ENCODE measurements at regions not wholly inside any gene's neighbourhood (a gene's known extent, or its start where the extent isn't known, plus 50 kb on each side); places are given as distances from the start of the nearest gene placed in this dataset.
A peak's percentile ranks its signal among the peaks of the same experiment; 100 is the strongest.

- DNase-seq, result no peak
Observed at GRCh38 chr2:236941551-236941950, 144.1 kb upstream of the COPS8 start.

GRCh38 chr2:236942554-236942953 is 143.1 kb upstream of the COPS8 start:
- DNase-seq, result no peak

GRCh38 chr2:236943068-236943467 is 142.6 kb upstream of the COPS8 start:
- no peak for DNase-seq

GRCh38 chr2:236943841-236944513 is 141.7 kb upstream of the COPS8 start:
- no peak for DNase-seq

GRCh38 chr2:236944561-236944960 is 141.1 kb upstream of the COPS8 start:
- no peak for DNase-seq

GRCh38 chr2:236945431-236946016 is 140.2 kb upstream of the COPS8 start:
- DNase-seq, result no peak

- no peak for DNase-seq
Observed at GRCh38 chr2:236946871-236947270, 138.8 kb upstream of the COPS8 start.

GRCh38 chr2:236947294-236947693 is 138.4 kb upstream of the COPS8 start:
- DNase-seq, result no peak

GRCh38 chr2:236947896-236948295 is 137.8 kb upstream of the COPS8 start:
- no peak for DNase-seq

- DNase-seq, result no peak
Observed at GRCh38 chr2:236949089-236949905, 136.4 kb upstream of the COPS8 start.

- DNase-seq, result no peak
Observed at GRCh38 chr2:236951830-236952475, 133.7 kb upstream of the COPS8 start.

GRCh38 chr2:236954641-236955040 is 131.0 kb upstream of the COPS8 start:
- no peak for DNase-seq

- DNase-seq, result no peak
Observed at GRCh38 chr2:236955521-236956030, 130.1 kb upstream of the COPS8 start.

GRCh38 chr2:236956031-236956618 is 129.6 kb upstream of the COPS8 start:
- DNase-seq, result no peak

GRCh38 chr2:236956641-236957040 is 129.0 kb upstream of the COPS8 start:
- DNase-seq, result no peak

GRCh38 chr2:236959036-236959435 is 126.7 kb upstream of the COPS8 start:
- DNase-seq, result no peak

- peak in 1 of 2 experiments; percentile 2 for DNase-seq
Observed at GRCh38 chr2:236959876-236960275, 125.8 kb upstream of the COPS8 start.

- no peak for DNase-seq
Observed at GRCh38 chr2:236960531-236960930, 125.2 kb upstream of the COPS8 start.

GRCh38 chr2:236962816-236963215 is 122.9 kb upstream of the COPS8 start:
- DNase-seq, result no peak

- DNase-seq, result no peak
Observed at GRCh38 chr2:236963631-236964182, 122.0 kb upstream of the COPS8 start.

- DNase-seq, result no peak
Observed at GRCh38 chr2:236964291-236964690, 121.4 kb upstream of the COPS8 start.

- no peak for DNase-seq
Observed at GRCh38 chr2:236965021-236965840, 120.5 kb upstream of the COPS8 start.
